ENCODE measurements at regions not wholly inside any gene's neighbourhood (a gene's known extent, or its start where the extent isn't known, plus 50 kb on each side); places are given as distances from the start of the nearest gene placed in this dataset.

DNA sequence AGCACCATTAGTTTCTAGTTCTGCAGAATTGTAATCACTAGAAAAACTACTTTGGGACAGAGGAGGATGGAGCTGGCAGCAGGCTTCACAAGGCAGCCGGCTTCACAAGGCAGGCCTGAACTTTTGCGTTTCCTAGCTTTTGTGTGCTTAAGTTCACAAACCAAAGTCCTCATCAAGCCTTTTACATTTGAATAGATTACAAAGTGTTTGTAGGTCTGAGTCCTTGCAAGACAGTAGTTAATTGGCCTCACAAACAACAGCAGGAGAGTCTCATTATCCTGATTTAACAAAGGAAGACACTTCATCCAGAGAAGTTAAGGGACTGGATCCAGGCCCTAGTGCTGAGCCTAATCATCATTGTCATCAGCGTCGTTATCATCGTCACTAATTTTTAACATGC, 147.8 kb upstream of the AUTS2 start:
- TF ChIP-seq, protein P1, sequence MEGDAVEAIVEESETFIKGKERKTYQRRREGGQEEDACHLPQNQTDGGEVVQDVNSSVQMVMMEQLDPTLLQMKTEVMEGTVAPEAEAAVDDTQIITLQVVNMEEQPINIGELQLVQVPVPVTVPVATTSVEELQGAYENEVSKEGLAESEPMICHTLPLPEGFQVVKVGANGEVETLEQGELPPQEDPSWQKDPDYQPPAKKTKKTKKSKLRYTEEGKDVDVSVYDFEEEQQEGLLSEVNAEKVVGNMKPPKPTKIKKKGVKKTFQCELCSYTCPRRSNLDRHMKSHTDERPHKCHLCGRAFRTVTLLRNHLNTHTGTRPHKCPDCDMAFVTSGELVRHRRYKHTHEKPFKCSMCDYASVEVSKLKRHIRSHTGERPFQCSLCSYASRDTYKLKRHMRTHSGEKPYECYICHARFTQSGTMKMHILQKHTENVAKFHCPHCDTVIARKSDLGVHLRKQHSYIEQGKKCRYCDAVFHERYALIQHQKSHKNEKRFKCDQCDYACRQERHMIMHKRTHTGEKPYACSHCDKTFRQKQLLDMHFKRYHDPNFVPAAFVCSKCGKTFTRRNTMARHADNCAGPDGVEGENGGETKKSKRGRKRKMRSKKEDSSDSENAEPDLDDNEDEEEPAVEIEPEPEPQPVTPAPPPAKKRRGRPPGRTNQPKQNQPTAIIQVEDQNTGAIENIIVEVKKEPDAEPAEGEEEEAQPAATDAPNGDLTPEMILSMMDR (IDR thresholded peaks at IDR 0.05), result no peak
- intact Hi-C loops (cut with DNase I), result no loop called here
- H3K27ac ChIP-seq, result no peak overlapping the region

DNA sequence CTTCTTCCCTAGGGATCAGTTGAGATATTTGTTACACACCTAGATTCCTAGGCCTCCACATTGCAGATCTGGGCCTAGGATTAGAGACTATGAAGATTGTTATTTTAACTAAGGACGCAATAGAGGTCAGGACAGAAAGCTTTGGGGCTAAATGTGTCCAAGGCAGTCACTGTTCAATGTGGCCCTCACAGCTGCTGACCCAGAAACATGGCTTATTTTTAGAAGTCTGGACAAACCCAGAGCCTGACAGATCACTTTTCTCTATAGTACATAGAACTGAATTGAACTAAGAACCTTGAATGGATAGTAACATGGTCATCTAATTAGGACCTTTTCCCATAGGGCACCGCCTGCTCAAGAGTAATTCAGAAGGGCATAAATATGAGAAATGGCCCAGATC, 146.6 kb upstream of the AUTS2 start:
- H3K9me3 ChIP-seq, result no peaks in the 10 kb centered on the region
- TF ChIP-seq, protein P1 (IDR thresholded peaks at IDR 0.05), result no peak

More for the DNA sequence above, 147.8 kb upstream of the AUTS2 start:
- H3K36me3 ChIP-seq, result no peaks in the 10 kb centered on the region
- H3K4me3 ChIP-seq, result no peak overlapping the region
- DNase-seq (ENCODE audit: low spot score in 2 of 2), result no peak
- no peaks in the 10 kb centered on the region for H3K9me3 ChIP-seq
- H3K4me1 ChIP-seq, result no peaks in the 10 kb centered on the region
- no peaks in the 10 kb centered on the region for H3K27me3 ChIP-seq

DNA sequence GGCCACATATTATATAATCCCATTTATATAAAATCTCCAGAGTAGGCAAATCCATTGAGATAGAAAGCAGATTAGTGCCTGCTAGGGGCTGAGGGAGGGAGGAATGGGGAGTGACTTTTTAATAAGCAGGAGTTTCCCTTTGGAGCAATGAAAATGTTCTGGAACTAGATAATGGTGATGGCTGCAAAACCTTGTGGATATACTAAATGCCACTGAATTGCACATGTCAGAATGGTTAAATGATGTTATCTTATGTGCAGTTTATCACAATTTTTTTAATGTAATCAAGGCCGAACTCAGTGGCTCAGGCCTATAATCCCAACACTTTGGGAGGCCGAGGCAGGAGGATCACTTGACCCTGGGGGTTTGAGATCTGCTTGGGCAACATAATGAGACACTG, 145.5 kb upstream of the AUTS2 start:
- Histone ChIP-seq H3K27ac (no peak overlapping the region), H3K4me1 (no peaks in the 10 kb centered on the region), H3K36me3 (no peaks in the 10 kb centered on the region), H3K27me3 (no peaks in the 10 kb centered on the region), H3K9me3 (no peaks in the 10 kb centered on the region), H3K4me3 (no peak overlapping the region)
- TF ChIP-seq, protein P1 (IDR thresholded peaks at IDR 0.05), result no peak
- intact Hi-C loops (cut with DNase I), result no loop called here
- no peak for DNase-seq (ENCODE audit: low spot score in 2 of 2)

More for the DNA sequence above, 146.6 kb upstream of the AUTS2 start:
- no peaks in the 10 kb centered on the region for H3K4me1 ChIP-seq
- DNase-seq (ENCODE audit: low spot score in 2 of 2), result no peak
- H3K36me3 ChIP-seq, result no peaks in the 10 kb centered on the region
- H3K27me3 ChIP-seq, result no peaks in the 10 kb centered on the region
- no peak overlapping the region for H3K4me3 ChIP-seq
- intact Hi-C loops (cut with DNase I), result no loop called here
- H3K27ac ChIP-seq, result no peak overlapping the region

DNA sequence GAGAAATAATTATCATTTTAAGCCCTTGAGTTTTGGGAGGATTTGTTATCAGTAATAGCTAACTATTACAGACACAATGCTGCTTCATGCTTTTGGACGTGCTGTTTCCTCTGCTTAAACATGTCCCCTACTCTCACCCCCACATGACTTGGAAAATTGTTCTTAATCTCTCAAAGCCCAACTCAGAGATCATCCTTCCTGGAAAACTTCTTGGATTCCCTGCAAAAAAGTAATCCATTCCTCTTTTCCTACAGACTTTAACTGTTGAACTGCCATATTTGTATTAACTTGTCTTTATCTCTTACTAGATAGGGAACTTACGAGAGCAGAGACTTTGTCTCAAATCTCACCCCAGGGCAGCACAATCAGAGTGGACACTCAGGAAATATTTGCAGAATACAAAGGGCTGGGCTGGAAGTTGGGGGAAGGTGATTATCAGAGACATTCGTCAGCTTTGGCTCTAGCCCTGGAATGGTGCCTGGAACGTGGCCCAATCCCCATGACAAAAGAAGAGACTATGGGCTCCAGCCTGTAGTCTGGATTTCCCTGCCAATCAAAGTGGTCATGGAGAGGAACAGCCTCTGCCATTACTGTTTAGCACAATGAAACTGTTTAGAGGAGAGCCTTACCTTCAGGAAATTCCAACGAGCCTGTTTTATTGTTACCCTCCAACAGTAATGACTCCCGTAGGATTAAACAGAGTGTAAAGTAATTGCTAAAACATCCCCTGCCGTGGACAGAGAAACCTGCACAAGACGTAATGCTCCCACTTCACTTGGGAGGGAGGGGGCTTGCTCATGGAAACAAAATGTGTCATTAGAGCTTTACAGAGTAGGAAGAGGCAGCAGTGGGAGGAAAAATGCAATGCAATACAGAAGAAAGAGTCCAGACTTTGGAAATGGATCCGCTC, 140.4 kb upstream of the AUTS2 start:
- Histone ChIP-seq H3K9me3 (no peaks in the 10 kb centered on the region), H3K27ac (no peak overlapping the region), H3K4me1 (no peaks in the 10 kb centered on the region), H3K27me3 (no peaks in the 10 kb centered on the region), H3K36me3 (no peaks in the 10 kb centered on the region), H3K4me3 (no peak overlapping the region)
- TF ChIP-seq, protein P1 (IDR thresholded peaks at IDR 0.05), result no peak
- intact Hi-C loops (cut with DNase I), result no loop called here
- DNase-seq (ENCODE audit: low spot score in 2 of 2), result no peak

DNA sequence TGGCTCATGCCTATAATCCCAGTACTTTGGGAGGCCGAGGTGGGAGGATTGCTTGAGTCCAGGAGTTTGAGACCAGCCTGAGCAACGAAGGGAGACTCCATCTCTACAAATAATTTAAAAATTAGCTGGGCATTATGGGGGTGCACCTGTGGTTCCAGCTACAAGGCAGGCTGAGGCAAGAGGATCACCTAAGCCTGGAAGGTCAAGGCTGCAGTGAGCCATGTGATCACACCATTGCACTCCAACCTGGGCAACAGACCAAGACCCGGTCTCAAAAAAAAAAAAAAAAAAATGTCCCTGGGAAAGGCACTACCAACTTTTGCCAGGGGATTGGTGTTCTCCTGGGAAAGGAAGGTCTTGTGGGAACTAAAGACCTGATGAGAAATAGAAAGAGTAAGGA, 134.2 kb upstream of the AUTS2 start:
- DNase-seq (ENCODE audit: low spot score in 2 of 2), result no peak
- intact Hi-C loops (cut with DNase I), result no loop called here
- peaks cover 0 to 3% of the 10 kb centered on the region in 2 donors for H3K9me3 ChIP-seq
- no peak overlapping the region for H3K27ac ChIP-seq
- TF ChIP-seq, protein P1 (IDR thresholded peaks at IDR 0.05), result no peak
- H3K4me1 ChIP-seq, result no peaks in the 10 kb centered on the region
- no peak overlapping the region for H3K4me3 ChIP-seq
- H3K27me3 ChIP-seq, result peaks cover 4% of the 10 kb centered on the region
- H3K36me3 ChIP-seq, result no peaks in the 10 kb centered on the region
